ENCODE measurements at regions not wholly inside any gene's neighbourhood (a gene's known extent, or its start where the extent isn't known, plus 50 kb on each side); places are given as distances from the start of the nearest gene placed in this dataset.

DNA sequence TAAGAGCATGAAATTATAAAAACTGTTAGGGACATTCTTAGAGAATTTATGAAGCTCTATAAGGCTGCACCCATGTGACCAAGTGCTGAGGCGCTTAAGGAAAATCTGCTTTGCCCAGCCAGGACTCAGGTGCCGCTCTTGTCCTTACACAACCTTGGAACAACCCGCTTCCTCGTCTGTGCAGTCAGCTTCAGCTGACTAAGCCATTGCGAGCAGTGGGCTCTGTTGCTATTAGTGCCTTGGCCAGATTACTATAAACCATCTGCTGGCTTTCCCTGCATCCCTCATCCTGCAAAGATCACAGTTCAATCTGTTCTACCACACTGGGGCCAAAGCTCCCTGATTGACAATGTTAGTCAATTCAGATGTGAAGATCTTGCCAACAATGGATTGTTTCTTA lies 89.1 kb upstream of the E2F3 start:
- TF ChIP-seq EZH2 (IDR thresholded peaks at IDR 0.05; ENCODE audit: insufficient read depth, poor library complexity, severe bottlenecking) (no peak), EZH2phosphoT487 (IDR thresholded peaks at IDR 0.05; ENCODE audit: insufficient read depth, low read depth) (no peak)
